GM21825 (cell line): ENCODE measurements at regions not wholly inside any gene's neighbourhood (a gene's known extent, or its start where the extent isn't known, plus 50 kb on each side); places are given as distances from the start of the nearest gene placed in this dataset.

Experiments used
- ATAC-seq: cut with Tn5 transposase; IDR thresholded peaks from one replicate; pipeline ENCODE4 v1.9.1; 2021; ENCODE audit warnings: mild to moderate bottlenecking, moderate library complexity; ENCODE audit not compliant: unreplicated experiment

DNA sequence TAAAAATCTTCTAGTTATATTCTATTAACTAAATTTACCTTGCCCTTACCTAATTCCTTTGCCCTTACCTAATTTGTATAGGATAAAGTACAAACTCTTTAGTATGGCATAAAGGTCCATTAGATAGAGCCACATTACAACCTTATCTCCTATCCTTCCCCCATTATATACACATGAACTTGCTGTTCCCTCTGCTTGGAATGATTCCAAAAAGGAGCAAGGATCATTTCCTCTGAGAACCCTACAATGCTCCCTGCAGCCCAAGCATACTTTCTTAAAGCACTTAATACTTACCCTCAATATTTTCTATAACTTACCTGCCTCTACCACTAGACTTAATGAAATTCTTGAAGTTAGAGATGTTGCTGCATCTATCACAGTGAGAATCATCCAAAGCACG, 118.9 kb upstream of the CCDC54 start:
- ATAC-seq = no peak

GRCh38 chr3:107260207-107260606, 117.0 kb upstream of the CCDC54 start:
- no peak for ATAC-seq

DNA sequence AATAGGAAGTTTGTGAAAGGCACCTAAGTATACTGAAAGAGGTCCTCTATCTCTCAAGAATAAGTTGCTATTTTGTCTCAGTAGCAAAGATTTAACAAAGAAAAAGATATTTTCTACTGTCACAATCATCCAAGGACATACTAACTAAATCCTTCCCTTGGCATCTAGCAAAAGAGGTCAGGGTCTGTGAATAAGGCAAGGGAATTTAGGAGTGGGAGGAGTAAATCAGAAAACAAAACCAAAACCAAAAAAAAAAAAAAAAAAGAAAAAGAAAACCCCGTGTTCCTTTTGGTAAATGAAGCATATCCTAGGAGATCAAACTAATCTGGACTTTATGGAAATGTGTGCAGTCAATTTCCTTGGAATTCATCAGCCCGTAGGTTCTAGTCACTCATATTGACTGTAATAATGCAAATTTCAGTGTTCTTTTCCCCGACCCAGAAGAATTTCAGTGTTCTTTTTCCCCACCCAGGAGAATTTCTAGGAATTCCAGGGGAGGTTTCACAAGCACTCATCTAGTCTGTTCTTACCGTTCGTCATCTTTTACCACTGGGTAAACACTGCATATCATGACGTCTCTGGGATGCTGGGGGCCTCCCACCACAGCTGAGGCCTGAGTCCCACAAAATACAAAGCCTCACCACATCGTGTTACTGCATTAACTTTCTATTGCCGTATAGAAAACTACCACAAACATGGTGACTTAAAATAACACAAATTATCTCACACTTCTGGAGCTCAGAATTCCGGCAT, 113.8 kb upstream of the CCDC54 start:
- ATAC-seq = no peak

DNA sequence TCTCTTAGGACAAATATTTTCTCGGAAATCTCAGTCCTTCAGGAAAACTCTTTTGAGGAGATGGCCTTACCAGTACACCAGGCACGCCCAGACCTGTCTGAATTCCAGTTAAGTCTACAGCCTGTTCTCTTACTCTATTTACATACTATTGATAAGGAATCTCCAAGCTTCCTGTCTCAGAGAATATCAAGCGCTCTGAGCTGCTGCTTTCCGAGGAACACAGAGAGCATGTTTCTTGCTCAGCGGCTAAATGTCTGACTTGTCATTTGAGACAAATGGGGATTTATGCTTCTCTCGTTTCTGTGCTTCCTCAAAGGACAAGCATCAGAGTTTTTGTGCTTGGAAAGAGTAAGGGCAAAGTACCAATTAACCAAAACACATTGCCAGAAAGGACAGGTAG, 112.4 kb upstream of the CCDC54 start:
- ATAC-seq = no peak

GRCh38 chr3:107265526-107265925, 111.7 kb upstream of the CCDC54 start:
- ATAC-seq = no peak

DNA sequence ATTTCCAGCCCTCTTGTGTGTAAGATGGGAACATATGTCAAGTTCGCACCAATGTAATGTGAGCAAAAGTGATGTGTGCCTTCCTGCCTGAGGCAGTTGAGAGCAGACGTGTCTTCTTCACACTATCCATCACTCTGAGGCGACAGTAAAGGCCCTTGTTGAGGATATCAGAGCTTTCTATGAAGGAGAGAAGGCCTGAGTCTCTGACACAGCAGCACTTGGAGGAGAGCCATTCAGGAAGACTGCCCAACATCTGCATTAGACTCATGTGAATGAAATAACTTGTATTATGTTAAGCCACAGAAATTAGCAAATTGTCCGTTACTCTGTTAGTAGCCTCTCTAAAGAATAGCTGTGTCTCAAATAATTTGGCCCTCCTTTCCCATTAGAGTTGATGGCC, 108.8 kb upstream of the CCDC54 start:
- ATAC-seq = no peak

GRCh38 chr3:107269136-107269535, 108.1 kb upstream of the CCDC54 start:
- no peak for ATAC-seq

- peak; percentile 52 for ATAC-seq
These were observed 105.4 kb upstream of the CCDC54 start for GRCh38 chr3:107271787-107272387.

DNA sequence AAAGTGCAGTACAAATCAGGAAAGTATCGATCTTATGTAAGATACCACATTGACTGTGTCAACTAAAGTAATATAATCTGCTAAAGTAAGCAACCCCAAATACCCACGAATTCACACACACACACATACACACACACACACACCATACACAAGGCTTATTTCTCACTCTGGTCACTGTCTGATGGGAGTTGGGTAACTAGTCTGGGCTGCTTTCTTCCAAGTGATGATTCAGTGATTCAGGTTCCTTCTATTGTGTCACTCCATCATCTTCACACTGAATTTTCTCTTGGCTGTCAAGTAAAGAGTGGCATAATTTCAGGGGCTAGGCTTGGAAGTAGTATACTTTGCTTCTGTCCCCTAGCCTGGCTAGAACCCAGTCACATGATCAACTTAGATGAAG, 104.8 kb upstream of the CCDC54 start:
- no peak for ATAC-seq

DNA sequence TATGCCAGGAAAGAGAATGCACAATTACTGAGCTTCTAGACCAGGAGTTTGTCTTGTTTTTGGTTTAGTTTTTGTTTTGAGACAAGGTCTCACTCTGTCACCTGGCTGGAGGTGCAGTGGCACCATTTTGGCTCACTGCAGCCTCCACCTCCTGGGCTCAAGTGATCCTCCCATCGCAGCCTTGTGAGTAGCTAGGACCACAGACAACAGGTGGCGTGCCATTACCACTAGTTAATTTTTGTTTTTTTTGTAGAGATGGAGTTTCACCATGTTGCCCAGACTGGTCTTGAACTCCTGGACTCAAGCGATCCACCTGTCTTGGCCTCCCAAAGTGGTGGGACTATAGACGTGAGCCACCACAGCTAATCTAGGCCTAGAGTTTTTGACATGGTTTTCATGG, 104.4 kb upstream of the CCDC54 start:
- ATAC-seq = no peak

- ATAC-seq = no peak
These were observed 103.5 kb upstream of the CCDC54 start for GRCh38 chr3:107273771-107274170.

- ATAC-seq = no peak
These were observed 101.7 kb upstream of the CCDC54 start for GRCh38 chr3:107275511-107275910.

GRCh38 chr3:107283948-107284347, 93.3 kb upstream of the CCDC54 start:
- ATAC-seq = no peak

DNA sequence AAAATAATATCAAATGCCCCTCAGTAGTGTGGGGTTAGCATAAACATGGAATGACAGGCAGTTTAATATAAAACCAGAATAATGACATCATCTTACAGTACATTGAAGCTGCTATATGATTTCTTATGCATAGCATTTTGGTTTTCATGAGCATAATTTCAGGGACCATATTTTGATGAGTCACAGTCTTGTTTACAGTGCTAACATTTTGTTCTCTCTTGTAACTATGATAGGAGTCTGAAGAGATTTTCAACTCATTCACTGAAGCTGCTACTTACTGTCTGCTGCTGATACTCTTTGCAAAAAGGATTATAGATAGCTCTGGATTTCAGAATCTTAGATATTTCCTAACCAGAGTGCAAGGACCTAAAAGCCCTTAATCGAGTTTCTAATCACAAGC, 92.6 kb upstream of the CCDC54 start:
- ATAC-seq = no peak

DNA sequence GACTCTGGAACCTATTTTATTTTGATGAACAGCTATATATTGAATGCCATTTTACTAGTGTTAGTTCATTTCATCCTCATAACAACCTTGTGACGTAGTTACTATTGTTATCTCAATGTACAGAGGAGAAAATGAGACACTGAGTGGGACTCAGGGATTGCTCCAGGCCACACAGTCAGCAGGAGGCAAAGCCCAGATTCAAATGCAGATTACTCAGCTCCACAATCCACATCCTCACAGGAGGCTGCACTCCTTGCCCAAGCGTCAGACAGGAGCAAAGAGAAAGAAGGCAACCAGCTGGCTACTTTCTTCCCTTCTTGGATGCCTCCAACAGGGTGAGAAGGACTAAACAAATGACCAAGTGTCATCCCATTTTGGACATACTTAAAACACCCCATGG, 92.0 kb upstream of the CCDC54 start:
- no peak for ATAC-seq

DNA sequence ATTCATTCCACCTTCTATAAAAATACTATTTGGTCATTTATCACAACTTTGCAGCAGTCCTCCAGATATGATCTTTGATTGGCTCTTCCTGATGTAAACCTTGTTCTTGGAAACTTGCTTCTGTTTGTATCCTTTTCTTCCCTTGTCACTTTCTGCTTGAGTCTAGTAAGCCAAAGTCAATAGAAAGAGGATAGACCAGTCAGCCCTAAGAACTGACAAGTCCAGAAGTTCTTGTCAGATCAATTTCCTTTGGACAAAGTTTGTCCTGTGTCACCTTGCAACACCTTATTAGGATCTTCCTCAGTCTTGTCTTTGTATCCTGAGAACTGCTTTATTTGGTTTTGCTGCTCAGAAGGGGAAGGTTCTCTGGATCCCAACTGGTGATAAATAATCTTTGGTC, 87.9 kb upstream of the CCDC54 start:
- ATAC-seq = no peak

- ATAC-seq = no peak
These were observed 83.1 kb upstream of the CCDC54 start for GRCh38 chr3:107294117-107294516.

GRCh38 chr3:107297597-107297996, 79.6 kb upstream of the CCDC54 start:
- no peak for ATAC-seq

- ATAC-seq = no peak
These were observed 70.0 kb upstream of the CCDC54 start for GRCh38 chr3:107307205-107307604.

- no peak for ATAC-seq
These were observed 68.5 kb upstream of the CCDC54 start for GRCh38 chr3:107308716-107309115.

DNA sequence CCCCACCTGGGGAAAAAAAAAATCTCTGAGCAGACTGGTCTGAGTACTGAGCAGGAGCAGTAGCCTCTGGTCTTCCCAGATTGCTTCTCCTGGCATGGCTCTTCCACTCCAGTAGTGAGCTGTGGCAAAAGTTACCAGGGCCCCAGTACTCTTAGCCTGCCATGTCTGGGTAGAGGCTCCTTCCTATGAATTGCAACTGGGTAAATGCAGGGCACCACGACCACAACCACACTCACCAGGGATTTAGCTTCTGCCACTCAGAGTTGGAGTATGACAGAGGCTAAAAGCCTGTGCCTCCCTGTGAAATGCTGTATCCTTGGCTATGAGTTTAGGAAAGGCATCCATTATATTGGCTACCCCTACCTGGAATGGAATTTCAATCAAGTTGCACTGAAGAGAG, 67.9 kb upstream of the CCDC54 start:
- no peak for ATAC-seq

- ATAC-seq = no peak
These were observed 63.5 kb upstream of the CCDC54 start for GRCh38 chr3:107313711-107314110.

GRCh38 chr3:107315141-107315540, 62.1 kb upstream of the CCDC54 start:
- ATAC-seq = no peak
